A673 (cell line): ENCODE measurements at regions not wholly inside any gene's neighbourhood (a gene's known extent, or its start where the extent isn't known, plus 50 kb on each side); places are given as distances from the start of the nearest gene placed in this dataset.

Experiments
- EZH2 ChIP-seq: fragments of 200-600 bp; sonication (generic); IDR thresholded peaks from 2 replicates; pipeline ENCODE4 v1.6.1; 2017; ENCODE audit warnings: borderline replicate concordance, low read depth, mild to moderate bottlenecking, mixed read lengths, antibody characterized with exemption, low read length; ENCODE audit not compliant: poor library complexity, severe bottlenecking
- TF ChIP-seq, protein P1 (sequence below): fragments of 300-800, 200-600 bp; sonication (generic); conservative IDR thresholded peaks from 2 replicates; pipeline ENCODE4 v1.5.1; 2017; ENCODE audit warnings: low read depth, mild to moderate bottlenecking, antibody characterized with exemption, low read length, moderate library complexity, mixed read lengths

- TF ChIP-seq, protein P1, sequence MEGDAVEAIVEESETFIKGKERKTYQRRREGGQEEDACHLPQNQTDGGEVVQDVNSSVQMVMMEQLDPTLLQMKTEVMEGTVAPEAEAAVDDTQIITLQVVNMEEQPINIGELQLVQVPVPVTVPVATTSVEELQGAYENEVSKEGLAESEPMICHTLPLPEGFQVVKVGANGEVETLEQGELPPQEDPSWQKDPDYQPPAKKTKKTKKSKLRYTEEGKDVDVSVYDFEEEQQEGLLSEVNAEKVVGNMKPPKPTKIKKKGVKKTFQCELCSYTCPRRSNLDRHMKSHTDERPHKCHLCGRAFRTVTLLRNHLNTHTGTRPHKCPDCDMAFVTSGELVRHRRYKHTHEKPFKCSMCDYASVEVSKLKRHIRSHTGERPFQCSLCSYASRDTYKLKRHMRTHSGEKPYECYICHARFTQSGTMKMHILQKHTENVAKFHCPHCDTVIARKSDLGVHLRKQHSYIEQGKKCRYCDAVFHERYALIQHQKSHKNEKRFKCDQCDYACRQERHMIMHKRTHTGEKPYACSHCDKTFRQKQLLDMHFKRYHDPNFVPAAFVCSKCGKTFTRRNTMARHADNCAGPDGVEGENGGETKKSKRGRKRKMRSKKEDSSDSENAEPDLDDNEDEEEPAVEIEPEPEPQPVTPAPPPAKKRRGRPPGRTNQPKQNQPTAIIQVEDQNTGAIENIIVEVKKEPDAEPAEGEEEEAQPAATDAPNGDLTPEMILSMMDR: no peak
- TF ChIP-seq EZH2: no peak
These were observed 225.3 kb upstream of the B3GALT2 start for GRCh38 chr1:193411714-193412113.
